ENCODE measurements at regions not wholly inside any gene's neighbourhood (a gene's known extent, or its start where the extent isn't known, plus 50 kb on each side); places are given as distances from the start of the nearest gene placed in this dataset.

DNA sequence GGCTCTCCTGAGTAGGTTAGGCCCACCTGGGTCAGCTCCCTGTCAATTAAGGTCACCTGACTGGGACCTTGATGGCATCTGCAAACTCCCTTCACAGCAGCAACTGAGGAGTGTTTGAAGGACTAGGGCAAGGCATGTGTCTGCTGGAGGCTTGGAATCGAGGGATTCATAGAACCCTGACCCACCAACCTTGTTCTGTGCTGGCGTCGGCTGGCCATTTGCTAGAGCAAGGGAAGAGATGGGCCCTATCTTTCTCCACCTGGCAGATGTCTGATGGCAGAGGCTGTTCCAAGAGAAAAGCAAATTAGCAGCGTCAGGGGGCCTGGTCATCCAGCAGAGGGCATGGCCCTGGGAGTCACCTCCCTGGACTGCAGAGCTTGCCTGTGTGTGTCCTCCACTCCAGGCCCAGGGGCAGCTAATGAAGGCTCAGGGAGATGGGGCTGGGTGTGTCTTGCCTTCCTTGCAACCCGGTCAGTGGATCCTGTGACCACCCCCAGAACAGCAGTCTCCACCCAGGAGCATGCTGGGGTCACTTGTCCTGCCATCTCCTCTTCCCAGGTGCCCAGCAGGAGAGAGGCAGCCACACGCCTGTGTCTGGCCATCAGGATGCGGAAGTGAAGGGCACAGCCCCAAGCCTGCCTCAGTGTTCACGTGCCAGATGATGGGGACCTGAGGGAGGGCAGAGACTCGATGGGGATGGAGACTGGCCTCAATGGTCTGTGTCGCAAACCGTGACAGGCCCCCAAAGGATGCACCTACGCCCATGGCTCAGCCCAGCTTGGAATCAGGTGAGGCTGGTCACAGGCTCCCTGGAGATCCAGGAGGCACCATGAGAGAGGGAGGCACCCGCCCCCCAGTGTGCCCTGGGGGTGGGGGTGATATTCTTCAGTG lies 53.9 kb downstream of the BARX1 start:
- DNase-seq (ENCODE audit: low spot score): peak; percentile 46
- intact Hi-C loops (cut with DNase I): no loop called here

DNA sequence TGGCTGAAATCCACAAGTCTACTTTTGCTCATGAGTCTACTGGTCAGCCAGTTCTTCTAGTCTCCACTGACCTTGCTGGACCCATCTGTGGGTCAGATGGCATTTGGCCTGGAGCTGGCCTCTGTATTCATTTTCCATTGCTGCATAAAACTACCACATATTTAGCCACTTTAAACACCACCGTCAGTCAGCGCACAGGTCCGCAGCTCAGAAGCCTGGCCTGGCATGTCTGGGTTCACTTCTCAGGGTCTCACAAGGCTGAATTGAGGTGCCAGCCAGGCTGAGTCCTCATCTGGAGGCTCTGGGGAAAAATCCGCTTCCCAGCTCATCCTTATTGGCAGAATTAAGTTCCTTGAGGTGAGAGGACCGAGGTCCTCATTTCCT lies 54.7 kb downstream of the BARX1 start:
- DNase-seq (ENCODE audit: low spot score): peak; percentile 53
- intact Hi-C loops (cut with DNase I): no loop called here

DNA sequence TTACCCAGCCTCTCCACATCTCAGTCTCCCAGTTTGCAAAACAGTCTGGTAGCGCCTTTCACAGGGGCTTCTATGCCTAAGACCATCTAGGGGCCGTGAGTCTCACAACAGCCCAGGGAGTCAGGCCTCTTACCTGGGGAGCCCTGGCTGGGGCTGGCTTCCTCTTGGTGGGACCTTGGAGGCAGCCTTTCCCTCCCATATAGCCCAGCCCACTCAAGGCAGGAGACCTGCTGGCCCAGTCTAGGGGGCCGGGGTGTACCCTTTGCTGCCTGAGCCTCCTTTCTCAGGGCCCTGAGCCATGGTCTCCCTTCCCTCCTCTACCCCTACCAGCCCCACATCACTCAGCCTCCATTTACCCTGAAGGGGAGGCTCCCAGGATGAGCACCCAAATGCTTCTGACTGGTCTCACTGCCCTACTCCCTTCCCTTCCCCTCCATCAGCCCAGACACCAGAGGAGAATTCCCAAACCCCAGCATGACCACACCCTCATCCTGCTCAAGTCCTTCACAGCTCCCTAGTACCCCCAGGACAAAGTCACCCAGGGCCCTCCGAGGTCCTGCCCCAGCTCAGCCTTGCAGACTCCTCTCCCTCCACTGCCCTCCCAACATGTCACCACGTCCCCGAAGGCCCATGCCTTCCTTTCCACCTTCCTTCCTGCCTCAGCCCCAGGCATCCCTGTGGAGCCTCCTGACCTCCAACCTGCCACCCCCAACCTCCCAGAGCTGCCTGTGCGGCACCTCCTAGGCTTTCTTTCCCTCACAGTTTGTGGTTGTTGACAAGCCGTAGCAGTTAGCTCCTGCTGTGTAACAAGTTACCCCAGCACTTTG lies 55.3 kb downstream of the BARX1 start:
- intact Hi-C loops (cut with DNase I): no loop called here
- peak; percentile 67 for DNase-seq (ENCODE audit: low spot score)

DNA sequence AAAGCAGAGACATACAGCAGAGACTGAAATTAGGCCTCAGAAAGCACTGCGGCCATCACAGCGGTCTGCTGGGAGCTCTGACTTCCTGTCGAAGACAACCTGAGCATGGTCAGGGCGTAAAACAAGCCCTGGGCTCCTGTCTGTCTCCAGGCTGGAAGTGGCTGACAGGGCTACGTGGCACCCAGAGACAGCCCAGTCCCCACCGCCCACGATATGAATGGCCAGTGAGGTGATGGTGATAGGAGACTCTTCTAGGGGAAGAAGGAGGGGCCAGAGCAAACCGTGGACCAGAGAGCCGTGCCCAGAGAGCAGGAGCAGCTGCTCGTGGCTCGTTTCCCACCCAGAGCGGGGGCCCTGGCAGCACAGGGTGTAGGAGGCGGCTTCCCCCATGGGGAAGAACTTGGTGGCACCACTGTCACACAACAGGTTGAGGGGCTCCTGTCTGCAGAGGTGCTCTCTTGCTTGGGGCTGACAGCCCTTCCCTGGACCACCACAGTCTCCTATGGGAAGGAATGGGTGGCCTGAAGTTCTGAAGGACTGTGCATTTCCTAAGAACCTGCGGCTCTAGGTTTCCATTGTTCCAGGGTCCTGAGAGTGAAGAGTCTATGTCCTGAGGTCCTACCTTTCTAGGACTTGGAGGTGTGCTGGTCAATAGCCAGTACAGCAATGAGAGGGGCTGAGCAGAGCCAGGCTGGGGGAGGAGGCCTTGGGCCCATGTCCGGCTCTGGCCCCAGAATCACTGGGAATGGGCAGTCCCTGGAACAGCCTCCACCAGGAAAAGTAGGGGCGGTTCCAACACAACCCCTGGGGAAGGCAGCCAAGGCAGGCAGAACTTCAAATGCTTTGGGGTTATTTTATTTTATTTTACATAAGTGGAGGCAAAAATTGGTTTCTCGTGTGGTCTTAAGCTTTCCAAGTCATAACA lies 56.4 kb downstream of the BARX1 start:
- intact Hi-C loops (cut with DNase I): no loop called here
- peak; percentile 57 for DNase-seq (ENCODE audit: low spot score)

DNA sequence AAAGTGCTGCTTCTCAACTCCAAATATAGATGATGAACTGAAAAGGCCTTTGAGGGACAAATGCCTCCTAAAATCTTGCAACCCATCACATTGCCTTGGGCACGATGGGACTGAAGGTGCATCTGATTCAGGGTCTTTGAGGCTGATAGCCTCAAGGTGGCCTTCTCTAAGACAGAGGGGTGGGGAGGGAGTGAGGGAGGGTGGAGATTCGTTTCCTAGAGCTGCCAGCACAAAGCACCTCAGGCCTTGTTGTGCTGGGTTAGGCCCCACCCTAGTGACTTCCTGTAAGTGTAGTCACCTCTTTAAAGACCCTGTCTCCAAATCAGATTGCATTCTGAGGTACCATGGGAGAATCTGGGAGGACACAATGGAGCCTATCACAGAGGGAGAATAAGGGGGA lies 57.1 kb downstream of the BARX1 start:
- intact Hi-C loops (cut with DNase I): no loop called here
- DNase-seq (ENCODE audit: low spot score): no peak

DNA sequence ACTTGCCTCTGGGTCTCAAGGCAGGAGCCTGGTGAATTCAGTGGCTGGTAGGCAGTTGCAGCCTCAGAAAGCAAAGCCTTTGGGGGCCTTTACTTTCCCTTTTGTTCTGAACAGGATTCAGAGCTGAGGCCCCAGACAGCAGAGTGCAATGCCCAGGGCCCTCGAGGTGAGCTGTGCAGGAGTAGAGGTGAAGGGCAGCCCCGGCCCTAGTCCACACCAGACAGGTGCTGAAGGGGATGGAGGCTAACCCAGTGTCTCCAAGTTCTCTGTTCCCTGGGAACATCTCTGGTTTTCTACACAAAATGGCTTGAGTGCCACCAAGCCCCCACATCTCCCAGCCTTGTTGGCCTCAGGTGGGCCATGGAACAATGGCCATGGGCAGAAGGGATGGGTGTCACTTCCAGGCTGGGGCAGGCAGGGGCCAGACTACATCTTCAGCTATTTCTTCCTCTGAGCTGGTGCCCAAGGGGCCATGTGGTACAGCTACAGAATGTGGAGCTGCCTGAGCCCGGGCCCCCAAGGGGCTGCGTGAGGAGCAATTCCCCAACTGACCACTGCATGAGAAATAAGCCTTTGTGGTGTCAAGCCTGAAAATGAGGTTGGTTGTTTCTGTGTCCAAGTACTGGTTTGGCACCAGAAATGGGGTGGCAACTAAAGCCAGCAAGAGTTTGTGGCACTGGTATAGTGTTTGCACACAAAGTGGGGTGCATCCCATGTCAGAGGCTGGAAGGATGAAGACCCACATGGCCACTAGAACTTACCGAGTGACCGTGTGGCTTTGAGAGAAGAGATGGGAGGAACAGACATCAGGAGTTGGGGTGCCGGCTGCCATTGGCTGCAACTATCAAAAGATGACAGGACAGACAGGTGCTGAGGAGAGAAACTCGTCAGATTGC lies 57.8 kb downstream of the BARX1 start:
- peak; percentile 66 for DNase-seq (ENCODE audit: low spot score)
- intact Hi-C loops (cut with DNase I): no loop called here

DNA sequence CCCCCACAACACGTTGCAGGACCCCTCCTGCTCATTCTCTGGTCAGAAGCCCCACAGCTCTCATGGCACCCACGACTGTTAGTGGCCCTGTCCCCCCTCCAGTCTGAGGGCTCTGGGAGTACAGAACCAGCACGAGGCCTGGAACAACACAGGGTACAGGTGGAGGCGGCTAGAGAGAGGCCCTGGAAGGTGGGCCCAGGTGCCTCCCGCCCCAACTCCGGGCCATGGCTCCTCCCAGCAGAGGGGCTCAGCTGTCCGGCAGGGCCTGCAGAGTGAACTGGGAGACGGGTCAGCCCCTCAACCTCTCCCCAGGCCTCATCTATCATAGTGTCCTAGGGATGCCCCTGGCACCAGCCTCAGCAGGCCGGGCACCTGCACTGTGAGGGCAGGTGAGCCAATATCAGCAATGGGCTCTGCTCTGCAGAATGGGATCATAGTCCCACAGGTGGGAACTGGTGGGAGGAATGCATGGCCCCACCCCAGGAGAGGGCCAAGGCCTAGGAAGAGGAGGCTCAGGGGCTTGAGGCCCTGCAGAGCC lies 58.6 kb downstream of the BARX1 start:
- peak; percentile 63 for DNase-seq (ENCODE audit: low spot score)
- intact Hi-C loops (cut with DNase I): no loop called here

DNA sequence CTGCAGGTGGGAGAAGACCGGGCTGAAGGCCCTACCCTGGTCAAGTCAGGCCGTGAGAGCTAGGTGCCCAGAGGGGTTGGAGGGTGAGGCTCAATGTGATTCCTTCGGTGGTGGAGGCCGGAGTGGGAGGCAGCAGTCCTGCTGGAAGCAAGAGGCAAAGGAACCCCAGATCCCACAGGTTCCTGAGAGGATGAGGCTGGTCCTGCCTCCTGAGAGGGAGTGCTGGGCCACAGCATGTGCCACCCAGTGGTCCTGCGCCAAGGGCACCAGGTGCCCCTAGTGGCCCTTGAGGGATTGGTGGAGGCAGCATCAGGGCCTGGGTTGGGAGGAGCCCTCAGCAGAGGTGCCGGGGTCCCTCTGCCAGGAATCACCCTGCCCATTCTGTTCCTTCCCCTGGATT lies 59.1 kb downstream of the BARX1 start:
- intact Hi-C loops (cut with DNase I): no loop called here
- peak; percentile 38 for DNase-seq (ENCODE audit: low spot score)

DNA sequence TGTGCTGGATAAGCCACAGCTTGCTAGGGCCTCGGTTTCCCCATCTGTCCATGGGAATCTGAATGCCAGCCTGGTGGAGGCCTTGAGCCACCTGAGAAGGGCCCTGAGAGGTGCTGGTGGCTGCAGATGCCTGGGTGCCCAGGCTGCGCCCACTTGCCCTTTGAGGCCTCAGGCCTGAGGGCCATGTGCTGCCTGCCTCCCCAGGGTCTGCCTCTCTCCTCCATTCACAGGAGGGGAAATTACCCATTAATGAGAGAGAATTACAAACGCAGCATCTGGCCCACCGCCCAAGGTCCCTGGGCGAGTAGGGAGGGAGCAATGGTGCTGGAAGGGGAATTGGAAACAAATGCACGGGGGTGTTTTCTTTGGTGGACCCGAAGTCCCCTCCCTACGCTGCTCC lies 59.6 kb downstream of the BARX1 start:
- intact Hi-C loops (cut with DNase I): no loop called here
- DNase-seq (ENCODE audit: low spot score): no peak

DNA sequence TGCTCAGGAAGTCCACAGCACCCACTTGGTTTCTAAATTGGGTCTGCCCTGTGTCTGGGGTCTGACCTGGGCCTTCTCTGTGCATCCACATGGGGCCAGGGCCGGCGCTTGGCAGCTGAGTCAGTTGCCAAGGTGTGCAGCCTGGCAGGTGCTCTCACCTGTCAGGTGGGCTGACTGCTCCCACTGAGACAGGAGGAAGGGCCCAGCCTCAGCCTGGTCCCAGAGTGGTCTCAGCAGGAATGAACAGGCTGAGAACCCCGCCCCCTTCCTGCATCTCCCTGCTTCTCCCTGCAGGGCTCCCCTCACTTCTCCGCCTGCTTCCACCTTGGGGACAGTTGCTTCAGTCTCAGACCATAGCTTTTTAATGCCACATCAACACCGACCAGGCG lies 60.5 kb downstream of the BARX1 start:
- peak; percentile 66 for DNase-seq (ENCODE audit: low spot score)

DNA sequence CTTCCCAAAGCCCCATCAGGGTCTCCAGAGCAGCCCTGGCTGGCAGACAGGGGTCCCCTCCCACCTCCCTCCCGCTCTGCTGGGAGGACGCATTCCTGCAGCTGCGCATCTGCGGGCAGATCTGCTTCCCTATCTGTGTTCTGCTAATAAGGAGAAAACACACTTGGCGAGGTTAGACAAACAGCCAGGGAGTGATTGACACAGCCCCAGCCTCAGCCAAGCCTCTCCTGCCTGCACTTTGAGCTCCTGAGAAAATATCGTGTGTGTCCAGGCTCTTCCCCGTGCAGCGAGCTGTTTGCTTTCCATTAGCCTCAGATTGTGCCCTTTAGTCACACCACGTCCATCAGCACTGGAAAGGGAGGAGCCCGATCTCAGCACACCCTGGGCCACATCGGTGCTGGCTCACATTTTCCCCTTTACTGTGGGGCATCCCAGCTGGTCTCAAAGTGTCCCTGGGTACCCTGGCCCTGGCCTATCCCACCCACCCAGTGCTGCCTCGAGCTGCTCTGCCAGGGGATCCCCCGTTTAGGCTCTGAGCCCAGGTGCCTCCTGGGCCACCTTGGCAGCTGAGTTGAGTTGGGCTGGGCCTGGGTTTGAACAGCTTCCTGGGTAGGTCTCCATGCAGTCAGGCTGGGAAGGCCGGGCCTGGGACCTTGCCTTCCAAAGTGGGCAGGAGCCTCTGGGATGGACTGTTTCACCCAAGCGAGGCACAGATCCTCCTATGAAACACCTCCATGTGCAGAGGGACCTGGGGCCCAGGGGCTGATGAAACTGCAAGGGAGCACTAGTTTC lies 61.1 kb downstream of the BARX1 start:
- intact Hi-C loops (cut with DNase I): no loop called here
- peak; percentile 74 for DNase-seq (ENCODE audit: low spot score)

More for the DNA sequence above, 60.5 kb downstream of the BARX1 start:
- intact Hi-C loops (cut with DNase I): no loop called here

DNA sequence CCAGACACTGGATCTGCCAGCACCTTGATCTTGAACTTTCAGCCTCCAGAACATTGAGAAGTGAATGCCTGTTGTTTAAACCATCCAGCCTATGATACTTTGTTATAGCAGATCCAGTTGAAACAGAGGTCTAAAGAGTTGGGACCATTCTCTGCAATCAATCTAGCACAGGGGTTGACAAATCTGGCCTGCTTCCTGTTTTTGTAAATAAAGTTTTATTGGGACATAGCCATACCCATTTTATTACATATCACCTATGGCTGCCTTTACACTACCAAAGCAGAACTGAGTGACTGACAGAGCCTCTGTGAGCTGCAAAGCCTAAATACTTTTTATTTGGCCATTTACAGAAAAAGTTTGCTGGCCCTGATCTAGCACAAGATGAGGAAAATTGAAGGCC lies 62.0 kb downstream of the BARX1 start:
- intact Hi-C loops (cut with DNase I): no loop called here
- no peak for DNase-seq (ENCODE audit: low spot score)

DNA sequence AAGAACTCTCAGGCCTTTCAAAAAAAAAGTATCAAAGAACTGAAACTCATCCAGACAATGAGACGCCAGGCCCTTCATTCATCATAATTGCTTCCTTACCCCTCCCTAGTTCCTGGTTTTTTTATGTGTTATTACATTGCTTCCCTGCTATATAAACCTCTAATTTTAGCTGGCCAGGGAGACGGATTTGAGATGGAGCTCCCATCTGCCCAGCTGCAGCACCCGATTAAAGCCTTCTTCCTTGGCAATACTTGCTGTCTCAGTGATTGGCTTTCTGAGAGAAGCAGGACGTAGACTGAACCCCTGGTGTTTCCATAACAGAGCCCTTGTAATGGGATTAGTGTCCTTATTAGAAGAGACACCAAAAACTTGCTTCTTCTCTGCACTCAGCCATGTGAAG lies 62.4 kb downstream of the BARX1 start:
- DNase-seq (ENCODE audit: low spot score): no peak
- intact Hi-C loops (cut with DNase I): no loop called here

DNA sequence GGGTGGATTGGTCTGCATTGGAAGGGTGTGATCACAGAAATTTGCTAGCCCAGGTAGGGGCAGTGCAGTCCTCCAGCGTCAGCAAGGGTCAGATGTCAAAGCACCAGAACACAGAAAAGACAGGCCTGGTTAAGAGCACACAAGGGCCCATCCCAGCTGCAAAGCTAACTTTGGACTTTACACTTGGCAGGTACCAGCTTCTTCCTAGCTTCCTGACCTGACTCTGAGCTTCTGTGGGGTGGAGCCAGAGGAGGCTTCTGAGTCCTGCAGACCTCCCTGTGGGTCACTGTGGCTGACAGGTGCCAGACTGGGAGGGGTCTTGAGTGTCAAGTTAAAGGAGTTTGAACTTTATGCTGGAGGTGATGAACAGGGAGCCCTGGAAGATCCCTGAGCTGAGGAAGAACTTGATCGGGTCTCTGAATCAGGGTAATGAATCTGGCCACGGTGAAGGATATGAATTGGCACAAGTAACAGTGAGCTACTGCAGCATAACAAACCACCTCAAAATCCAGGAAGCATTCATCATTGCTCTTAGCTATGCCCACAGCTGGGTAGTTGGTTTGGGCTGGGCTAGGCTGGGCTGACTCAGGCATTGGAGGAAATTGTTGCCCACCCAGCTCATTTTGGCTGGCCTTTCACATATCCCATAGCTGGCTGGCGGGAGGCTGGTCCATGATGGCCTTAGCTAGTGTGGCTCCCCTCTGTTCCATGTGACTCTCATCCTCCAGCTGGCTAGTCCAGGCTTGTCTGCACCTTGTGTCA lies 63.4 kb downstream of the BARX1 start:
- intact Hi-C loops (cut with DNase I): no loop called here
- peak; percentile 55 for DNase-seq (ENCODE audit: low spot score)

DNA sequence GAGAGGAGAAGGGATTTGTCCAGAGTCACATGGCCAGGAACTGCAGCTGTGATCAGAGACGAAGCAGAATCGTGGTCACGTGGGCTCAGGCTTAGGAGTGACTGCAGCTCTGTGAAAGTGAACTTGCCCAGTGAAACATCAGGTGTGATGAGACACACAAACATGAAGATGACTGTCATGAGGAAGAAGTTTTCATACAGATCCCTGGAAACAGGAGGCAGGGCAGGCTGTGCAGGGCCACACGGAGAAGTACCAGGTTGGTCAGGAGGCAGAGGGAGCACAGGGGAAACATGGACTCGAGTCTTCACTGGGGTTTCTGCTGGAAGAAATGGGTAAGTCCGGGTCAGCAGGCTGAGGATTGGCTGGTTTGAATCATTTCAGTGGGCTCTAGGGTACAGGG lies 64.1 kb downstream of the BARX1 start:
- peak; percentile 43 for DNase-seq (ENCODE audit: low spot score)
- intact Hi-C loops (cut with DNase I): no loop called here

DNA sequence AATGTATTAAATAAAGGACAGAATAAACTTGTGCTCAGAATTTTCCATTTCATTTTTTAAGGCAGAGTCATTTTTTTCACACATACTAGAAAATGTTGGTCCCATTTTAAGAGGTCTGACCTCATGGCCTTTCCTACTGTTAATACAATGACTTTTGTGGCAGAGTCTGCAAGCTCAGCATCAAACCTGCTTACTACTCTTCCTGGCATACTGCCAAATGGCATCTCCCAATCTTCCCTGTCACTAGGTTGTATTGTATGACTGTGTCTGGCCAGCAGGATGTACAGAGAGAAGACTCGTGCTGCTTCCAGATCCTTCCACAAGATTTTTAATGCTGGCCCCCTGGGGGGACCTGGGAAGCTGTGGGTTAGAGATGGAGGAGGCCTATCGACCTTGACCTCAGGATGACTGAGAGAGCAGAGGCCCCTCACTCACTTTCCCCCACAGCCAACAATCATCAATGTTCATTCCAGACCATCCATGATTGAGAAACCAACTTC lies 64.7 kb downstream of the BARX1 start:
- DNase-seq (ENCODE audit: low spot score): no peak
- intact Hi-C loops (cut with DNase I): no loop called here

DNA sequence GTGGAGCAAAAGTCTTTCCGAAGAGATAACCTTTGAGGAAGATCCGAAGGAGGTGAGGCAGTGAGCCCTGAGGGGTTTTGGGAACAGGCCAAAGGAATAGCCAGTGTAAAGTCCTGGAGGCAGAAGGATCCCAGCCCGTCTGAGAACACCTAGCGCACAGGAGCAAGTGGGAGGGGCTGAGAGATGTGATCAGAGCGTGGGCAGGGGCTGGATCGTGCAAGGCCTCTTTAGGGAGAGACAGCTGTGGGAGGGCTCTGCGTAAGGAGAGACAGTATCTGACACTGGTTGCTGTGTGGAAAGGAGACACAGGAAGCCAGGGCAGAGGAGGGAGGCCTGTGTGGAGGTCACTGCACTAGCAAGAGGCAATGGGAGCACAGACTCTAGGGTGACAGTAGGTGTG lies 68.2 kb downstream of the BARX1 start:
- intact Hi-C loops (cut with DNase I): no loop called here
- no peak for DNase-seq (ENCODE audit: low spot score)
